Left renal pelvis (tissue), 4 donors: ENCODE measurements at regions not wholly inside any gene's neighbourhood (a gene's known extent, or its start where the extent isn't known, plus 50 kb on each side); places are given as distances from the start of the nearest gene placed in this dataset.

Experiments
- DNase-seq, 4 donors: peaks; one replicate each; pipeline ENCODE4 v3.0.0-alpha.2; 2013; ENCODE audit warnings: low read depth in 4 of 4, low spot score in 3 of 4

DNA sequence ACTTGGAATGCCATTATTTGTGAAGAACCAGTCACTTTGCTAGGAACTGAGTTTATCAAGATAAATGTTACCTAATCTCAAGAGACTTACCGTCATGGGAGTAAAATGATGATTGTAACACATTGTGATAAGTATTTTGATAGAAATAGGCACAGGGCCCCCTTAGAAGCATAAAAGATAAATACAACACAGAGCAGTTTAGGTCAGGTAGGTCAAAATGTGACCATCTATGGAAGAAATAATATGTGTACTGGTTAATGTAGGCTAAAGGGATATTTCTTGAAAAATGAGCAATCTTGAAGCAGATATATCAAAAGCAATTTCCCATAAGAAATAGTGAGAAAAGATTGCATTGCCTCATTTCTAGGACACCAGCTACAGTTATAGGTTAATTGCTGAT, 1386.8 kb upstream of the ADGRL2 start:
- no peak for DNase-seq

DNA sequence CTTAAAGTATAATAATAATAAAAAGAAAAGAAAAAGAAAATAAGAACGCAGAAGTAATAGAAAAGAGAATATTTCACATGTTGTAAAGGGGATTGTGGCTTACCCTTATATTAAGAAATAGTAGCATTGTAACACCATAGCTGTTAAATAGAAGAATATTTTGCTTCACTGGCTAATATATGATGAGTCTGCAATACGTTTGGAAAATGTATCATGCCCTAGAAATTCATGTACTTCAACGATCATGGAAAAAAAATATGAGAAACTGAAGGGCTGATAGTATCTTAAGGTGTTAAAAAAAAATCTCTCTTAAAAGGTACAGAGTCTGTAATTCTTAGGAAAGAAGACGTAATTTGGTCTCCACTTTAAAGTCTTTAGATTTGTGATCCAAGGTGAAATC, 1390.5 kb upstream of the ADGRL2 start:
- DNase-seq: no peak

DNA sequence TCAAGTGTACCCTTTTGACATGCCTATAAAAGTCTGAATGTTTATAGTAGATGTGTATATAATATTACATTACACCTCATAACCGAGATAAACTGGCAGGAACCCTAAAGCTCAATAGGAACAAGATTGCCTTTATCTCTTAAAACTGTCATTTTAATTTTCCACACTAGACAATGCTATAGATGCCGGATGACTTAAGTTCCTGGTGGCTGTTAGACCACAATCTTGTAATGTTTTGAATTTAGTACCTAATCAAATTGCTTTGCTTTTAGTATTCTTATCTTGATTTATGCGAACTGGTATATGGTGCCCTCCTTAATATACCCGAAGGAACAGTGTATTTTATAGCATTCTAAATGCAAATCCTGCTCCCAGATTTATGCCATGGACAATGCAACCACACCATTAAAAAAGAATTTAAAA, 1397.0 kb upstream of the ADGRL4 start:
- DNase-seq: no peak

DNA sequence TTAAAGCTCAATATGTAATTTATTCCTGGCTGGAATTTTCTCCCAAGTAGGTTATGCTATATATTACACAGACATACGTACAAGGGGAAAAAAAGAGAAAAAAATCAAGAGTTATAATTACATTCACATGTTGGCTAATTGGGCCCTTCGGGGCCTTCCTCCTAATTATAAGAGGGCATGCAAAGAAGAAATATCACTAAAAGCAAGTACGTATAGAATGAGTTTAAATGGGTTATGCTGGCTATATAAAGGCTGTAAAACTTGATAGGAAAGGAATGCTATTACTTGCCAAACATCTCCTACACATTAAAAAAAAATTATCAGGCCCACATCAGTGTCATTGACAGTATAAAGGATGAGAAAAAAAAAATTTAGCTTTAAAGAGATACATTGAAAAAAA, 1396.1 kb upstream of the ADGRL4 start:
- DNase-seq: no peak

DNA sequence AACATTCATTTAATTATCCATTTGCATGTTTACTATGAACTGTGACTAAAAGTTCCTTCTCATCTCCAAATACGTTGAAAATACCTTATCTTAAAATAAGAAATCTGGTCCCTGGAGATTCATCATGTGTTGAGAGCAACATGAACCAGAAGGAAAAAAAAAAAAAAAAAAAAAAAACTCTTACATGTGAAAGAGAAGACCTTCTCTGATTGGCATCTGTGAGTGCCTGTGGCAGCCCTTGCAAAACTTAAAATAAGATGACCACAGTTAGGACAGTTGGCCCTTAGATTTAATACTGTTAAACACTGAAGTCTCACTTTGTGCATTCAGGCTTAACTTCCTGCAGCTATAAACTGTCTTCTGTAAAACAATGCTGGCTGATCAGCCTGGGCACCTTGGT, 1395.2 kb upstream of the ADGRL4 start:
- no peak for DNase-seq

DNA sequence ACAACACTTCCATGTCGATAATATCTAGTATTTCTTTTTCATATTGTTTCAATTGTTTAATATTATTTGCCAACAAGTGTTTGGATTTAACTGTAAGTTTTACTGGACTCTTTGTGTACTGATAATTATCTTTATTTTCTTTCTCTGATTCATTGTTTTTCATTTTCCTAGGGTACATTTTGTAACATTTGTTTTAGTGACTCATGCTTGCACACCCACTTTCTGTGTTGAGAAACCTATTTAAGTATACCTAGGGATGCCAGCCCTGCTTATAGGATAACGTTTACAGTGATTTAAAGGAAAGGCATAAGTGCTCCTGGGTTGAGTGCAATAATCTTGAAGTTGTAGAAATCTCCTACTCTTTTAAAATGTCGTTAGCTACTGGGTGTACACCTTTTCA, 1386.0 kb upstream of the ADGRL4 start:
- DNase-seq: no peak

DNA sequence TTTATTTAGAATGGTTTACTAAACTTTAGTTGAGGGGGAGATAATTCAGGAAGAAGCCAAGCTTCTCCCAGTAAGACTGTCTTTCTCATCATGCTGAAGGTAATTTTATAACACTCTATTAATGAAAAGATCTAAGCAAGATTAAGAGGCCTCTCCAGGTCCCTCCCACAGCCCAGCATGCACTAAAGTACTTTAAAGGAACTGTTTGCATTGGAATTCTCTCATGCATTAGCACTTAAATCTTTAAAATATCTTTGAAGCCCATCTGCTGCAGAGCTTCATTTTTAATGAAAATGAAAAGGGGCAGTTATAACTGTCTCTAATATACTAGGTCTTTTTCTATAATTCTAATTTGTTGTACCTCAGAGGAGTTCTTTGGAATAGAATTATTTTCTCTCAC, 1379.1 kb upstream of the ADGRL4 start:
- DNase-seq: no peak

DNA sequence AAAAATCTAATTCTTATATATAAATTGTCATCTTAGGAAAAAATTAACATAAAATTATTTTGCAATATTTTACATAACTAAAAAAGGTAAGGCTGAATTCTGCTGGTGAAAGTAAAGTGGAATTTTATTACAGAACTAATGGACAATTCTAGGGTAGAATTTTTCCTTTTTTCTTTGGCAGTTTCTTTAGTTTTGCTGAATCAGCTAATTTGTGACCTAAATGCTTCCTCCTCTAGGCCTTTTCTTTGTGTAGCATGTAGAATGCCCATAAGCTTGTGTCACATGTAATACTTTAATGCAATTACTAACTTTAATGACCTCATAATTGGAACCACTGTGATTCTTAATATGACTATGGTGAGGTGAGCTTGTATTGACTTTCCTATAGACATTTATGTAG, 1378.4 kb upstream of the ADGRL4 start:
- no peak for DNase-seq

DNA sequence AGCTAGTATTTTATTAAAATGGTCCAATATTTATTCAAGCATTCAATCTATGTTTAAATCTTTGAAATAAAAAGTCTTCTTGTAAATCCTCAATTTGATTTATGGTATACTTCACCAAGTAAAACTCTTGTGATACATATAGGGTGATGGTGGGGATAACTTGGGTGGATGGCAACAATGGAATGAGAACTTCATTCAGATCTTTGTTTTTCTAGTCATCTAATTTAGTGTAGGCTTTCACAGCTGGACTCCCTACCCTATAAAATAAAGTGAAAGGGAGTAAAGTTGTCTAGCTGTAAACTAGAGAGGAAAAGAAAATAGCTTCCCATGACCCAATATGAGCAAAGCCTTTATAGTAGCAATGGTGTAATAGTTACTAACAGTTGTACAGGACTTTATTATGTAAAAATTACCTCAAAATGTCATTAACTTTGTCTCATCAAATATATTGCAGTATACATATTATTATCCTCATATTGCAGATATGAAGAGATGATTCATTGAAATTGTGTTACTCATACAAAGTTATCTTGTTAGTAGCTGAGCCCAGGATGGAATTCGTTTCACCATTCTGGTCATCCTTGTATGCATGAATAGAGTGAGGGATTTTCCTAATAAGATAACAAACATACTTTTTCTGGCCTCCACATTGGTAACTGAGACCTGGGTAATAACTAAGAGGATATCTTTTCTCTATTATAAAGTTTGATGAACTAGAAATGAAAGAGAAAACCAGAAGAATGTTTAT, 1377.7 kb upstream of the ADGRL4 start:
- peak in 2 of 4 donors; percentile 6 to 19 for DNase-seq

DNA sequence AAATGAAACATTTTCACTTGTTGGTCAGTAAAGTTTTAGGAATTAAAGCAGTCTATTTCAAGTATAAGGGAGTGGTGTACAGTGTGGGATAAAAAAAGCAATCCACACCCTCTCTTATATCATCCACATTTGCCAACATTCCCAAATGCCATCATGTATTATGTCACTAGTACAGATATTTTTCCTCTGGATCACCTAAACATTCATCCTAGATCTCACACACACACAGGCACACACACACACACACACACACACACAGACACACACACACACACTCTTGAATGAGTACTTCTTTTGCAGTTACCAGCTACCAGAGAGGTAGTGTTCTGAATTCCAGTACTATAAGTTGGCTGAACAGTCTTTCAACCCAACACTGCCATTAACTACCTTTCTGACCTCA, 1369.1 kb upstream of the ADGRL4 start:
- no peak for DNase-seq

DNA sequence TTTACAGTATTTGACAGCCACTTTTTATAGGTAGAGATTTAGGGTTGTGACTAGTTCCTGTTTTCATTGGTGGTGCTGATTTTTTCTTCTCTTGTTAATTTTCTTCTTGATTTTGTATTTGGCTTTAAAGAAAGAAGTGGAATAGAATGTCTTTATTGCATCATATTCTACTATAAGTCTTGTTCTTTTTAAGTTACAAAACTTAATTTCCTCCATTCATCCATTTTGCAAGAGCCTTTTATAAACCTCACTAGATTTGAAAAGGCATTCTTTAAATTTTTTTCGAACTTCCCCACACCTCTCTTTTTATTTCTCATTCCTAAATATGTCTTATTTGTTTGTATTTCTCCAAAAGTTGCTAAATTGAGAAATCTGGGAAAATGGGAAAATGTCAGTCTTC, 1368.6 kb upstream of the ADGRL4 start:
- DNase-seq: no peak

DNA sequence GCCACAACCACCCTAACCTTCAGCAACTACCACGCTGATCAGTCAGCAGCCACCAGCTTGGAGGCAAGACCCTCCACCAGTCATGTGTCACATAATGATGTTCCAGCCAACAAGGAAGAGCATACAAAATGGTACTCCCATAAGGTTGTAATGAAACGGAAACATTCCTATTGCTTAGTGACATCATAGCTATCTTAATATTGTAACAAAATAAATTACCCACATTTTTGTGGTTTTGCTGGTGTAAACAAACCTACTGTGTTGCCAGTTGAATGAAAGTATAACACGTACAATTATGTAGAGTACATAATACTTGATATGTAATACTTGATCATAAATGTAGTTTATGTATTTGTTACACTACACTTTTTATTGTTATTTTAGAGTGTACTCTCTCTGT, 1363.2 kb upstream of the ADGRL4 start:
- no peak for DNase-seq

DNA sequence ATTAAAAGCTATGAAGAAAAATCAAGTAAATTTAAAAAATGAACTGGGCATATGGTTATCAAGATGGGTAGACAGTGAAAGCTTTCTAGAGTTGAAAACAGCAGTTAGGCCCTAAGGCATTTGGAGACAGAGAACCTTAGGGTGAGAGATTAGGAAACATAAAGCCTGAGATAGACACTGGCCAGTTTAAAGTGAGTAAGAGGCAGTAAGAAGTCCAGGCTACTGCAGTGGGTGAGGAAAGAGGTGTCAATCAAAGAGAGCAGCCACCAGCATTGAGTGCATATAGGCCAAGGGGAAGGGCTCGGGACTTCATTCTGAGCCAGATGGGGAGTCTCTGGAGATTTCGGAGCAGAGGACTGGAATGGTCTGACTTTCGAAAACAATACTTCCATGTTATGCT, 1360.5 kb upstream of the ADGRL4 start:
- DNase-seq: no peak

DNA sequence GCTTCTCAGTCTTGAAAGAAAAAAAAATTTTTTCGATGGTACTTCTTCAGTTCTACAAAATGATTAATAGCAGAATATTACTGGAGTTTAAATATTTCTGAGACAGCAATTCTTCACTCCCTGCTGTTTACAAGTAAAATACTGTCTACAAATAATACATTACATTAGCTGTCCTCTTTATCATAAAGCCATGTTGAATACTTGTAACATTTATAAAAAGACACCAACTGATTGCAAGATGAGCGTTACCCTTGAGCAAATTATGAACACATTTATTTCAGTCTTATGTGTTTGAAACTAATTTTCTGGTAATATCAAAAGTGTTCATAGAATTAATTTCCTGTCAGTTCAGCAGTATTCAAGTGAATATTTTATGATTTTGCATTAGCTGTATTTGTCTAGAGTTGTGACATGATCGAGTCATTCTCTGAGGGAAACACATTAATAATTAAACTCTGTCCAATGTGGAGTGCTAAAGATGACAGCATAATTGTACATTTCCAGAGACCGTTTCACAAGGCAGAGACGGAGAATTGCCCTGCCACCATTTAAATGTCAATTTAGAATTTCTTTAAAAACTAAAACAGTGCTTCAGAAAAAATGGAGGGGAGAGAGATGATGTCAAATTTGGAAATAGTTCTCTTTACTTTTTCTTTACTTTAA, 1359.0 kb upstream of the ADGRL4 start:
- DNase-seq: no peak

DNA sequence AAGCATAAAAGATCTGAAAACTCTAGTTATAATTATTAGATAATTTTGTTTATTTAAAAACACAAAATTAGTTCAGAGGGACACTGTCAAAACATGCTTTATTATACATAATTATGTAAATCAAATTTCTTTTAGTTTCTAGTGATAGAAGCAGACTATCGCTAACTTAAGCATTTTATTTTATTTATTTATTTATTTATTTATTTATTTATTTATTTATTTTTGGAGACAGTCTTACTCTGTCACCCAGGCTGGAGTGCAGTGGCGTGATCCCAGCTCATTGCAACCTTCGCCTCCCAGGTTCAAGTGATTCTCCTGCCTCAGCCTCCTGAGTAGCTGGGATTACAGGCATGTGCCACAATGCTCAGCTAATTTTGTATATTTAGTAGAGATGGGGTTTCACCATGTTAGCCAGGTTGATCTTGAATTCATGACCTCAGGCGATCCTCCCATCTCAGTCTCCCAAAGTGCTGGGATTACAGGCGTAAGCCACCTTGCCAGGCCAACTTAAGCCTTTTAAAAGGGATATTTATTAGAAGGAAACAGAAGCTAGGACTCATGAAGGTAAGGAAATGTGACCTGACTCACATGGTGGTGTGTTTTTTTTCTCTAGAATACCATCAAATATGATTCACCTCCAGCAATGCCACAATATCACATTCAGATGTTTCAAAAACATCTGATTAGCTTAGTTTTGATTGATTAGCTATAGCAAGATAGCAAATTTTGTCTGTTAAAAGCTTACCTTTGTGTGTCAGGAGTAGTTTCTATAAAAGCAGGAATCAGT, 1357.4 kb upstream of the ADGRL4 start:
- no peak for DNase-seq

DNA sequence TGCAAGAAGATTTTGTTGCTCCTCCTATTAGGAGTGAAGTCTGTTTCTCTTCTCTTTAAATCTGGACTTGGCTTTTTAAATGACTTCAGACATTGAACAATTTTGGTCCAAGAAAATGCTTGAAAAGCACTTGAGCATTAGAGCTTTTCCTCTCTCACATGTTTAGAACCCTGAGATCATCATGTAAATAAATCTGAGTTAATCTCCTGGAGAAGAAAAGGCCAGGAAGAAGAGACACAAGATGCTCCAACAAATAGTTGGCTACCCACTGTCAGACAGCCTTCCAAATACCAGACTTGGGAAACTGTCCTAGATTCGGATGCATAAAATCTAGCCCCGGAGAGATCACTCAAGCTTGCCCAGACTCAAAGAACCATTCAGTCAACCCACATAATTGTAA, 1353.1 kb upstream of the ADGRL4 start:
- no peak for DNase-seq

DNA sequence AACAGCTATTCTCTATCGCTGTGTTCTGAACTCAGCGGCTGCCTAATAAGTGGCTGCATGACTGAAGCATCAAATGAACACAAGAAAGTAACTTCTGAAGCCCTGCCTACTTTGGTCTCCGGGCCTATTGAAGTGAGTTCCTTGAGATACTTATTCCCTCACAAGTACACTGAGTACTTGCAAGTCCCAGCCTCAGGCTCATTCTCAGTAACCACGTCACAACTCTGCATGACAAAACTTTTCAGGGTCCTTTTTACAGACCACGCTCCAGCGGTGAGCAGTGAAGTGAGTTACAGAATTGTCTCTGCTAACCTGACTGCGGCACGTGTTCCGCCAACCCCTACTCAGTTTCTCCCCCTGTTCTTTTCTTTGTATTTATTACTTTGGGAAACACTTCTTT, 1342.7 kb upstream of the ADGRL4 start:
- no peak for DNase-seq

DNA sequence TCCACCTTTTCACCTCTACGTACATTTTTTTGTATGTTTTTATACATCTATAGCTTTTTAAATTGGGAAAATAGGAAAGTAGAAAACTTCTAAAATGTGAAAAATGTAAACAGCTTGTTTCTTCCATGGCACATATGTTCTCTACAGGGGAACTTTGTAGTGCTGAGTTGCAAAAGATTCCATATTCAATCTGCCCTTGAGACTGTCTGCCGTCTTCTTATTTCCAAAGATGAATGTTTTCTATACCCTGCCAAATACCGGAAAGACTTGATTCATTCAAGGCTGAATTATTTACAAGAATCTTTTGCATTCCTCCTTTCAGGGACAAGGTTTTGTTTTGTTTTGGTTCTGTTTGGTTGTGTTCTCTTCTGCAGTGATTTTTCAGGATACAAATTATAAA, 1334.5 kb upstream of the ADGRL4 start:
- no peak for DNase-seq

DNA sequence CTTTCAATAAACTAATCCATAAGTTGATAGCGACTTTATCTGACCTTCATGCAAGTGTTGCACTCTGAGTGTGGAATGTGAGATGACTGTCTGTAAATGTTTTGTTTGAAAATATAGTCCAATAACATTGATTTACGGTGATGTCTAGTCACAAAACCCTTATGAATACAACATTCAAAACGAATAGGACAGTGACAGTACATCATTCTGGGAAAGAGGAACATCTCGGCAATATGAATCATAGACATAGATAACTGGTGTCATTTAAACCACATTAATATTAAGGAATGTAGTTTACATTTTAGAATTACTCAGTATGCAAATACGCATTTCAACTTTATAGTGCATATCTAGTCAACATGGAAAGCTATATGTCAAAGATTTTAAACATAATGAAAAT, 1311.6 kb upstream of the ADGRL4 start:
- DNase-seq: no peak

DNA sequence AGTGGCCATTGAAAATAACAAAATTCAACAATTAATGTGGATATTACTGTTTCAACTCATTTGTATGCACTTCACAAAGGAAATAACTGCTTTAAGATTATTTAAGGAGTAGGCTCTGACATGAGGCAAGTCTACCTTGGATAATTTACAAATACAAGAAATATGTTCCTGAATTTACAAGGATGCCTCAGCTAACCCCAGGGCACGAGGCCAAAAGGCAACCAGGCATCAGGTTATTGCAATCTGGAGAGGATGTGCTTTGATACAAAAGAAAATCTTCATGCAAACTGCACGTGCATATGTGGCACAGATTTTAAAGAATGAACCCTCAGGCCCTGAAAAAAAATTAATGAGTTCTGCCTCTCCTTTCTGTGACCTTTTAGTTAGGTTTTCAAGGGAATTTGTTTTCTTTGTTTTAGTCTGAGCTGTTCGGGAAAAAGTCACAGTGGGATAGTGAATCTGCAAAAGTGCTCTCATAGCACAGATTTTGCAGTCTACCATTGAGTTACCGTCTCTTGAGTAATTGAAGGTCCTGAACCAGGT, 1304.2 kb upstream of the ADGRL4 start:
- DNase-seq: no peak

DNA sequence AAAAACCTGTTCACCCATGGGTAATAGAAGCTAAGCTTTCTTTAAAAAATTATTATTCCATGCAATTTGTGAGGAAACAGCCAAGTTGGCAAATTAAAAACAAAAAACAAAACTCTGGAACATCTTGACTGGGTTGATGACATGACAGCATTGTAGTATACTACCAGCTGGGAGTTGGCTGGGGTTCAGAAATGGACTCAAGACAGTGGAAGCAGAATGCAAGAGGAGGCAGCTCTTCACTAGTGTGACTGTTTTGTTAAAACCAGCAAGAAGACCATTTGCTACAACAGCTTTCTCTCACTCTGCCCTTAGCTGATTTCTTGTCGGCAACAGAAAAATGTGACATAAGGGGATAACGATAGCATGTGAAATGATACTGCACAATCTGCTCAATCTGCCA, 1298.9 kb upstream of the ADGRL4 start:
- no peak for DNase-seq

DNA sequence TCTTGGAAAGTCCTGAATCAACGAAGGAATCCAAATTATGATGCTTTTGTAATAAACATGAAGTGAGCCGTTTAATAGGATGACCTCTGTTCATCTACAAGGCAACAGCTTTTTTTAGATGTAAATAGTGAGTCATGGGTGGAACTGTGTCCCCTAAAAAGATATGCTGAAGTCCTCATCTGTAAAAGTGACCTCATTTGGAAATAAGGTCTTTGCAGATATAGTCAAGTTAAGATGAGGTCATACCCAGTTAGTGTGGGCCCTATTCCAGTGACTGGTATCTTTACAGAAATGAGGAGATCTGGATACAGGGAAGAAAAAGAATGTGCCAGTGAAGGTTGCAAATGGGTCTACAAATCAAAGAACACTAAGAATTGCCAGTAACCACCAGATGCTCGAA, 1287.3 kb upstream of the ADGRL4 start:
- no peak for DNase-seq
